ENCODE measurements at regions not wholly inside any gene's neighbourhood (a gene's known extent, or its start where the extent isn't known, plus 50 kb on each side); places are given as distances from the start of the nearest gene placed in this dataset.
A peak's percentile ranks its signal among the peaks of the same experiment; 100 is the strongest.

GRCh38 chr2:128368437-128369107 lies 49.9 kb upstream of the HS6ST1 start:
- no peak for DNase-seq

GRCh38 chr2:128369108-128369555 lies 50.5 kb upstream of the HS6ST1 start:
- no peak for DNase-seq

- no peak for DNase-seq
Measured at GRCh38 chr2:128369602-128370467, 51.2 kb upstream of the HS6ST1 start.

DNA sequence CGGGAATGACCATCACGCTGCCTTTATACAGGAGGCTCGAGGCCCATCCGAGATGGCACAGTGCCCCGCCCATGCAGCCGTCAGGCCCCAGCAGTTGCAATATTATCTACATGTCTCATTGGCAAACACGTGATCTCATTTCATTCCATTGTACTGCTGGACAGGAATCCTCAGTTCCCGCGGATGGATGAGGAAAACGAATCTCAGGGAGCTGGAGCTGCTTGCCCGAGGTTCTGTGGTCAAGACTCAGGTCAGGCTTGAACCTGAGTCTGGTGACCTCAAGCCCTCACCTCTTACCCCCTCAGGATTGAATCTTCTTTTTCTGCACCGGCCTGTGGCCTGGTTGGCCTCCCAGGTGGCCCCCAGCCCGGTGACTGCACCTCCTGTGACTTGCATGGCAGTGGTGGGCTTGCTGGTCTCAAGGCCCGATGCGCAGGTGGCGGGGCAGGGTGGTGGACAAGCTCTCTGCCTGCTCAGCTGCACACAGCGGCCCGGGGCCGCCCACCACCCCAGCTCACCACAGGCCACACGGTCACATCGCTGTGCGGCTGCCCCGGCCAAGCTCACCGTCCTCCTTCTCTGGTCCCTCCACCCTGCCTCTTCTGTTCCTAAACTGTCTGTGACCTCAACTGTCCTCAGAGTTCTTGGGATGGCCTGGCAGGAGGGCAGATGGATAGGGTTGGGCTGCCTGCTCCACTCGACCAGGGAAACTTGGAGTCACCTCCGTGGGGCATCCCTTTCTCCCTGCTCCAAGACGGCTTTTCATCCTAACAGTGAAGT lies 52.0 kb upstream of the HS6ST1 start:
- no peak for DNase-seq

GRCh38 chr2:128371248-128371630 lies 52.6 kb upstream of the HS6ST1 start:
- DNase-seq = no peak

GRCh38 chr2:128371648-128372345 lies 53.1 kb upstream of the HS6ST1 start:
- no peak for DNase-seq

- DNase-seq = no peak
Measured at GRCh38 chr2:128372621-128373341, 54.1 kb upstream of the HS6ST1 start.

DNA sequence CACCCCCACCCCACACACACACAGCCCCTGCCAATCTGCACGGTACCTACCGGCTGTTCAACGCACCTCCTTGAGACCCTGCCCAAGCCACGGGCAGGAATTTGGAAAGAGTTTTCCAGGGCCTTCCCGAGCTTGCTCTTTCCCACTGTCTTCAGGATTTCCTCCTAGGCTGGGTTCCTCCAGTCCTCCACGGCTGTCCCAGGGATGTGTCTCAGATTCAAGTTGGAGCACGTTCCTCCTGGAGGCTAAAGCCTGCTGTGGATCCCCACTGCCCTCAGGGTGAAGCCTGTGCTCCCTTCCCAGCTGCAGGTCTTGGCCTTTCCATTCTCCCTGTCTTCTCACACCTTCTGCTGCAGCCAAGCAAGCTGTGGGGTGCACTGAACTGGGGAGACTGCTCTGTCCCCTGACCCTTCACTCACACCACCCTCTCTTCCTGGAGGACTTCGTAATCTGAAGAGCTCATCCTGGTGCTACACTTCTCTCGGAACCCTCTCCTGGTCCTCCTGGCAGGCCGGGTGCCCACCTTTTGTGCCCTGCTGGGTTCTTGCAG lies 54.9 kb upstream of the HS6ST1 start:
- no peak for DNase-seq

- peak; percentile 72 for DNase-seq
Measured at GRCh38 chr2:128374001-128374710, 55.5 kb upstream of the HS6ST1 start.

- DNase-seq = no peak
Measured at GRCh38 chr2:128374711-128375413, 56.2 kb upstream of the HS6ST1 start.

GRCh38 chr2:128375454-128375853 lies 56.8 kb upstream of the HS6ST1 start:
- no peak for DNase-seq

- DNase-seq = no peak
Measured at GRCh38 chr2:128376241-128377041, 57.8 kb upstream of the HS6ST1 start.

GRCh38 chr2:128377071-128377910 lies 58.6 kb upstream of the HS6ST1 start:
- DNase-seq = no peak

GRCh38 chr2:128378231-128379020 lies 59.8 kb upstream of the HS6ST1 start:
- DNase-seq = no peak

DNA sequence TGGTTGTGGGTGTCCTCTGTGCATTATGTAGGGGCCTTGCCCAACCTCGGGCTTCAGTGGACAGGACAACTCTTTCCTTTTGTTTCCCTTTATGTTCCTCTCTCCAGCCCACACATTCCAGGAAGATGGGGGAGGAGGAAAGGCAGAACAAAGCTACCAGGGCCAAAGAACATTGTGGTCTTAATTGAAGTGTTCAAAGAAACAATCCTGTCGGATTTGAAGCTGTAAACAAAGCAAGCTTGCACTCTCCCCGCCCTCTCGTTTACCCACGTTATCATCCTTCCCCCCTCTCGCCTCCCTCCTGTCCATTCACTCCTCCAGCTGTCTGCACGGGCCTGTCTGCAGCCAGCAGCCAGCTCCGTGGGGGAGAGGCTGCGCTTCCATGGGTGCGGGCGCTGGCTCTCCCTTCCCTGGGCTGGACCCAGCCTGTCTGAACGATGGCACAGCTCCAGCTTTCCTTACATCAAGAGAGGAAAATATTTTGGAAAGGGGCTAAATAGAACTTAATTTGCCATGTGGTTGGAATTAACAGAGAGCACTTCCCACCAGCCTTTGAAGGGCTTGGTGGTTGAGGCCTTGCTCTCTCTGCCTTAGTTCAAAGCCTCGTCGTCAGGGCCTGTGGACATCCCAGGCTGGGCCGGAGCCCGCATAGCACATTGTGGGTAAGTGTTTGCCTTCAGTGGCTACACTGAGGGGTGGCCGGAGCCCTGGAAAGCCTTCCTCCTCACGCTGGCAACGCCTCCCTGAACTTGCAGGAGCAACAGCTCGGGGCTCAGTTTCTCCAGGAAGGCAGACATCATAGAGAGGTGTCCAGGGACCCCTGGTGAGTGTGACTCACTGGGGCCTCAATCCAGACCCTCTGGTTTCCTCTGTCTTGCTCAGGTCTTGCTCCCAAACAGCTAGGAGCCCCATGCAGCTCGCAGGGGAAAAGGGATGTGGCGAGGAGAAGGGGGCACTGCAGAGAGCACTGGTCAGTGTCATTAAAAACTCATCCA lies 60.6 kb upstream of the HS6ST1 start:
- peak; percentile 32 for DNase-seq

Measured in HCEC 1CT (cell line).